ENCODE measurements at regions not wholly inside any gene's neighbourhood (a gene's known extent, or its start where the extent isn't known, plus 50 kb on each side); places are given as distances from the start of the nearest gene placed in this dataset.

DNA sequence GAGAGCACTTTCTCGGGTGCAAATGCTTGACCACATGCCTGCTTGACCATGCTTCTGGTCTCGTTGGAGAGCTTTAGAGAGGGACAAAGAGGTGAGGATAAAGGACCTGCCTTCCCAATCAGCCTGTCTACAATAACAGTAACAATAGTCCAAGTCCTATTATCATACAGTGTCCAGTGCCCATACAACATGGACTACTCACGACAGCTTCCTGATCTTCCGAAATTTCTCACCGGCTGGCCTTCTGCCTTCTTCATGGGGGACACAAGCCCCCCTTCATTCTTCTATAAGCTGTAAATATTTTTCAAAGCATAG, 329.0 kb downstream of the PAX3 start:
- no peaks in the 10 kb centered on the region for H3K9me2 ChIP-seq (ENCODE audit: insufficient read depth)
- no peaks in the 10 kb centered on the region for H4K20me1 ChIP-seq (replicated peaks; ENCODE audit: insufficient read depth)
- Mint-ChIP-seq H3K9me3 (no peaks in the 10 kb centered on the region), H3K4me1 (peaks cover 21% of the 10 kb centered on the region), H3K27ac (no peak overlapping the region), H3K36me3 (ENCODE audit: low read depth) (no peaks in the 10 kb centered on the region), H3K27me3 (ENCODE audit: insufficient read depth, low read depth, poor library complexity) (no peaks in the 10 kb centered on the region), H3K4me3 (no peak overlapping the region)
- no peak overlapping the region for H3K4me2 ChIP-seq
- TF ChIP-seq STAT1 (IDR thresholded peaks at IDR 0.05; ENCODE audit: unreplicated experiment) (no peak), CREB1 (CRISPR knock-in tag; IDR thresholded peaks at IDR 0.05; ENCODE audit: low read depth) (no peak), ZNF331 (CRISPR knock-in tag; IDR thresholded peaks at IDR 0.05; ENCODE audit: low read depth) (no peak), NANOG (IDR thresholded peaks at IDR 0.05; ENCODE audit: borderline replicate concordance) (no peak), EZH2 (IDR thresholded peaks at IDR 0.05; ENCODE audit: low read depth, unreplicated experiment) (no peak), ZNF114 (CRISPR knock-in tag; IDR thresholded peaks at IDR 0.05) (no peak), EZH2phosphoT487 (IDR thresholded peaks at IDR 0.05; ENCODE audit: unreplicated experiment) (no peak), POLR2AphosphoS5 (IDR thresholded peaks at IDR 0.05; ENCODE audit: low read depth) (no peak), JUNB (IDR thresholded peaks at IDR 0.05; ENCODE audit: unreplicated experiment) (no peak)
- TF ChIP-seq, protein P1, sequence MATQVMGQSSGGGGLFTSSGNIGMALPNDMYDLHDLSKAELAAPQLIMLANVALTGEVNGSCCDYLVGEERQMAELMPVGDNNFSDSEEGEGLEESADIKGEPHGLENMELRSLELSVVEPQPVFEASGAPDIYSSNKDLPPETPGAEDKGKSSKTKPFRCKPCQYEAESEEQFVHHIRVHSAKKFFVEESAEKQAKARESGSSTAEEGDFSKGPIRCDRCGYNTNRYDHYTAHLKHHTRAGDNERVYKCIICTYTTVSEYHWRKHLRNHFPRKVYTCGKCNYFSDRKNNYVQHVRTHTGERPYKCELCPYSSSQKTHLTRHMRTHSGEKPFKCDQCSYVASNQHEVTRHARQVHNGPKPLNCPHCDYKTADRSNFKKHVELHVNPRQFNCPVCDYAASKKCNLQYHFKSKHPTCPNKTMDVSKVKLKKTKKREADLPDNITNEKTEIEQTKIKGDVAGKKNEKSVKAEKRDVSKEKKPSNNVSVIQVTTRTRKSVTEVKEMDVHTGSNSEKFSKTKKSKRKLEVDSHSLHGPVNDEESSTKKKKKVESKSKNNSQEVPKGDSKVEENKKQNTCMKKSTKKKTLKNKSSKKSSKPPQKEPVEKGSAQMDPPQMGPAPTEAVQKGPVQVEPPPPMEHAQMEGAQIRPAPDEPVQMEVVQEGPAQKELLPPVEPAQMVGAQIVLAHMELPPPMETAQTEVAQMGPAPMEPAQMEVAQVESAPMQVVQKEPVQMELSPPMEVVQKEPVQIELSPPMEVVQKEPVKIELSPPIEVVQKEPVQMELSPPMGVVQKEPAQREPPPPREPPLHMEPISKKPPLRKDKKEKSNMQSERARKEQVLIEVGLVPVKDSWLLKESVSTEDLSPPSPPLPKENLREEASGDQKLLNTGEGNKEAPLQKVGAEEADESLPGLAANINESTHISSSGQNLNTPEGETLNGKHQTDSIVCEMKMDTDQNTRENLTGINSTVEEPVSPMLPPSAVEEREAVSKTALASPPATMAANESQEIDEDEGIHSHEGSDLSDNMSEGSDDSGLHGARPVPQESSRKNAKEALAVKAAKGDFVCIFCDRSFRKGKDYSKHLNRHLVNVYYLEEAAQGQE (IDR thresholded peaks at IDR 0.05; ENCODE audit: unreplicated experiment) = no peak
- TF ChIP-seq, protein P2, sequence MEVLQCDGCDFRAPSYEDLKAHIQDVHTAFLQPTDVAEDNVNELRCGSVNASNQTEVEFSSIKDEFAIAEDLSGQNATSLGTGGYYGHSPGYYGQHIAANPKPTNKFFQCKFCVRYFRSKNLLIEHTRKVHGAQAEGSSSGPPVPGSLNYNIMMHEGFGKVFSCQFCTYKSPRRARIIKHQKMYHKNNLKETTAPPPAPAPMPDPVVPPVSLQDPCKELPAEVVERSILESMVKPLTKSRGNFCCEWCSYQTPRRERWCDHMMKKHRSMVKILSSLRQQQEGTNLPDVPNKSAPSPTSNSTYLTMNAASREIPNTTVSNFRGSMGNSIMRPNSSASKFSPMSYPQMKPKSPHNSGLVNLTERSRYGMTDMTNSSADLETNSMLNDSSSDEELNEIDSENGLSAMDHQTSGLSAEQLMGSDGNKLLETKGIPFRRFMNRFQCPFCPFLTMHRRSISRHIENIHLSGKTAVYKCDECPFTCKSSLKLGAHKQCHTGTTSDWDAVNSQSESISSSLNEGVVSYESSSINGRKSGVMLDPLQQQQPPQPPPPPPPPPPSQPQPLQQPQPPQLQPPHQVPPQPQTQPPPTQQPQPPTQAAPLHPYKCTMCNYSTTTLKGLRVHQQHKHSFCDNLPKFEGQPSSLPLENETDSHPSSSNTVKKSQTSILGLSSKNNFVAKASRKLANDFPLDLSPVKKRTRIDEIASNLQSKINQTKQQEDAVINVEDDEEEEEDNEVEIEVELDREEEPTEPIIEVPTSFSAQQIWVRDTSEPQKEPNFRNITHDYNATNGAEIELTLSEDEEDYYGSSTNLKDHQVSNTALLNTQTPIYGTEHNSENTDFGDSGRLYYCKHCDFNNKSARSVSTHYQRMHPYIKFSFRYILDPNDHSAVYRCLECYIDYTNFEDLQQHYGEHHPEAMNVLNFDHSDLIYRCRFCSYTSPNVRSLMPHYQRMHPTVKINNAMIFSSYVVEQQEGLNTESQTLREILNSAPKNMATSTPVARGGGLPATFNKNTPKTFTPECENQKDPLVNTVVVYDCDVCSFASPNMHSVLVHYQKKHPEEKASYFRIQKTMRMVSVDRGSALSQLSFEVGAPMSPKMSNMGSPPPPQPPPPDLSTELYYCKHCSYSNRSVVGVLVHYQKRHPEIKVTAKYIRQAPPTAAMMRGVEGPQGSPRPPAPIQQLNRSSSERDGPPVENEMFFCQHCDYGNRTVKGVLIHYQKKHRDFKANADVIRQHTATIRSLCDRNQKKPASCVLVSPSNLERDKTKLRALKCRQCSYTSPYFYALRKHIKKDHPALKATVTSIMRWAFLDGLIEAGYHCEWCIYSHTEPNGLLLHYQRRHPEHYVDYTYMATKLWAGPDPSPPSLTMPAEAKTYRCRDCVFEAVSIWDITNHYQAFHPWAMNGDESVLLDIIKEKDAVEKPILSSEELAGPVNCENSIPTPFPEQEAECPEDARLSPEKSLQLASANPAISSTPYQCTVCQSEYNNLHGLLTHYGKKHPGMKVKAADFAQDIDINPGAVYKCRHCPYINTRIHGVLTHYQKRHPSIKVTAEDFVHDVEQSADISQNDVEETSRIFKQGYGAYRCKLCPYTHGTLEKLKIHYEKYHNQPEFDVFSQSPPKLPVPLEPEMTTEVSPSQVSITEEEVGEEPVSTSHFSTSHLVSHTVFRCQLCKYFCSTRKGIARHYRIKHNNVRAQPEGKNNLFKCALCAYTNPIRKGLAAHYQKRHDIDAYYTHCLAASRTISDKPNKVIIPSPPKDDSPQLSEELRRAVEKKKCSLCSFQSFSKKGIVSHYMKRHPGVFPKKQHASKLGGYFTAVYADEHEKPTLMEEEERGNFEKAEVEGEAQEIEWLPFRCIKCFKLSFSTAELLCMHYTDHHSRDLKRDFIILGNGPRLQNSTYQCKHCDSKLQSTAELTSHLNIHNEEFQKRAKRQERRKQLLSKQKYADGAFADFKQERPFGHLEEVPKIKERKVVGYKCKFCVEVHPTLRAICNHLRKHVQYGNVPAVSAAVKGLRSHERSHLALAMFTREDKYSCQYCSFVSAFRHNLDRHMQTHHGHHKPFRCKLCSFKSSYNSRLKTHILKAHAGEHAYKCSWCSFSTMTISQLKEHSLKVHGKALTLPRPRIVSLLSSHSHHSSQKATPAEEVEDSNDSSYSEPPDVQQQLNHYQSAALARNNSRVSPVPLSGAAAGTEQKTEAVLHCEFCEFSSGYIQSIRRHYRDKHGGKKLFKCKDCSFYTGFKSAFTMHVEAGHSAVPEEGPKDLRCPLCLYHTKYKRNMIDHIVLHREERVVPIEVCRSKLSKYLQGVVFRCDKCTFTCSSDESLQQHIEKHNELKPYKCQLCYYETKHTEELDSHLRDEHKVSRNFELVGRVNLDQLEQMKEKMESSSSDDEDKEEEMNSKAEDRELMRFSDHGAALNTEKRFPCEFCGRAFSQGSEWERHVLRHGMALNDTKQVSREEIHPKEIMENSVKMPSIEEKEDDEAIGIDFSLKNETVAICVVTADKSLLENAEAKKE (CRISPR knock-in tag; IDR thresholded peaks at IDR 0.05) = no peak
- TF ChIP-seq, protein P3, sequence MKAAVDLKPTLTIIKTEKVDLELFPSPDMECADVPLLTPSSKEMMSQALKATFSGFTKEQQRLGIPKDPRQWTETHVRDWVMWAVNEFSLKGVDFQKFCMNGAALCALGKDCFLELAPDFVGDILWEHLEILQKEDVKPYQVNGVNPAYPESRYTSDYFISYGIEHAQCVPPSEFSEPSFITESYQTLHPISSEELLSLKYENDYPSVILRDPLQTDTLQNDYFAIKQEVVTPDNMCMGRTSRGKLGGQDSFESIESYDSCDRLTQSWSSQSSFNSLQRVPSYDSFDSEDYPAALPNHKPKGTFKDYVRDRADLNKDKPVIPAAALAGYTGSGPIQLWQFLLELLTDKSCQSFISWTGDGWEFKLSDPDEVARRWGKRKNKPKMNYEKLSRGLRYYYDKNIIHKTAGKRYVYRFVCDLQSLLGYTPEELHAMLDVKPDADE (IDR thresholded peaks at IDR 0.05) = no peak
- TF ChIP-seq, protein P4, sequence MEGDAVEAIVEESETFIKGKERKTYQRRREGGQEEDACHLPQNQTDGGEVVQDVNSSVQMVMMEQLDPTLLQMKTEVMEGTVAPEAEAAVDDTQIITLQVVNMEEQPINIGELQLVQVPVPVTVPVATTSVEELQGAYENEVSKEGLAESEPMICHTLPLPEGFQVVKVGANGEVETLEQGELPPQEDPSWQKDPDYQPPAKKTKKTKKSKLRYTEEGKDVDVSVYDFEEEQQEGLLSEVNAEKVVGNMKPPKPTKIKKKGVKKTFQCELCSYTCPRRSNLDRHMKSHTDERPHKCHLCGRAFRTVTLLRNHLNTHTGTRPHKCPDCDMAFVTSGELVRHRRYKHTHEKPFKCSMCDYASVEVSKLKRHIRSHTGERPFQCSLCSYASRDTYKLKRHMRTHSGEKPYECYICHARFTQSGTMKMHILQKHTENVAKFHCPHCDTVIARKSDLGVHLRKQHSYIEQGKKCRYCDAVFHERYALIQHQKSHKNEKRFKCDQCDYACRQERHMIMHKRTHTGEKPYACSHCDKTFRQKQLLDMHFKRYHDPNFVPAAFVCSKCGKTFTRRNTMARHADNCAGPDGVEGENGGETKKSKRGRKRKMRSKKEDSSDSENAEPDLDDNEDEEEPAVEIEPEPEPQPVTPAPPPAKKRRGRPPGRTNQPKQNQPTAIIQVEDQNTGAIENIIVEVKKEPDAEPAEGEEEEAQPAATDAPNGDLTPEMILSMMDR (conservative IDR thresholded peaks at IDR 0.05; ENCODE audit: low read depth in 2 of 2) = no peak
- no peak overlapping the region for H3K27ac ChIP-seq (ENCODE audit: low read depth)
- H2AFZ ChIP-seq = no peak overlapping the region
- H3K4me3 ChIP-seq = no peak overlapping the region
- no peaks in the 10 kb centered on the region for H3K27me3 ChIP-seq (ENCODE audit: insufficient read depth)
- peaks cover 7% of the 10 kb centered on the region for H3K4me1 ChIP-seq (ENCODE audit: insufficient read depth)
- H3K79me2 ChIP-seq (replicated peaks; ENCODE audit: insufficient read depth) = no peaks in the 10 kb centered on the region
- H3F3A ChIP-seq (replicated peaks; ENCODE audit: low read depth) = no peaks in the 10 kb centered on the region
- DNase-seq (ENCODE audit: low spot score) = no peak
- H3K36me3 ChIP-seq (ENCODE audit: insufficient read depth) = no peaks in the 10 kb centered on the region
- ATAC-seq = no peak
